ENCODE measurements at regions not wholly inside any gene's neighbourhood (a gene's known extent, or its start where the extent isn't known, plus 50 kb on each side); places are given as distances from the start of the nearest gene placed in this dataset.
"Not testable (repeated sequence)": the region's sequence is repeated elsewhere in the genome, so short reads cannot be mapped to it uniquely, and the experiment has no call there.

DNA sequence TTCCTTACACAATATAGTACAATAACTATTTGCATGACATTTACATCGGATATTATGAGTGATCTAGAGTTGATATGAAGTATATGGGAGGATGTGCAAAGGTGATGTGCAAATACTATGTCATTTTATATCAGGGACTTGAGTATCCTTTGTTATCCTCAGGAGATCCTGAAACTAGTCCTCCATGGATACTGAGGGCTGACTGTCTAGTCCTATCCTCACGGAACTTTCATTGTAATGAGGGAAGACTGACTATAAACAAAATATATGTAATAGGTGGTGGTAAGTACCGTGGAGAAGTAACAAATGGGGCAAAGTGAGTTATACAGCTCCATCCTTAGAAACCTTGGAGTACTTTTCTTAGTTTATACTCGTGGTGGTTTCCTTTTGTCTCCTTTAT lies 1373.1 kb downstream of the CDH12 start:
- TF ChIP-seq, protein P1, sequence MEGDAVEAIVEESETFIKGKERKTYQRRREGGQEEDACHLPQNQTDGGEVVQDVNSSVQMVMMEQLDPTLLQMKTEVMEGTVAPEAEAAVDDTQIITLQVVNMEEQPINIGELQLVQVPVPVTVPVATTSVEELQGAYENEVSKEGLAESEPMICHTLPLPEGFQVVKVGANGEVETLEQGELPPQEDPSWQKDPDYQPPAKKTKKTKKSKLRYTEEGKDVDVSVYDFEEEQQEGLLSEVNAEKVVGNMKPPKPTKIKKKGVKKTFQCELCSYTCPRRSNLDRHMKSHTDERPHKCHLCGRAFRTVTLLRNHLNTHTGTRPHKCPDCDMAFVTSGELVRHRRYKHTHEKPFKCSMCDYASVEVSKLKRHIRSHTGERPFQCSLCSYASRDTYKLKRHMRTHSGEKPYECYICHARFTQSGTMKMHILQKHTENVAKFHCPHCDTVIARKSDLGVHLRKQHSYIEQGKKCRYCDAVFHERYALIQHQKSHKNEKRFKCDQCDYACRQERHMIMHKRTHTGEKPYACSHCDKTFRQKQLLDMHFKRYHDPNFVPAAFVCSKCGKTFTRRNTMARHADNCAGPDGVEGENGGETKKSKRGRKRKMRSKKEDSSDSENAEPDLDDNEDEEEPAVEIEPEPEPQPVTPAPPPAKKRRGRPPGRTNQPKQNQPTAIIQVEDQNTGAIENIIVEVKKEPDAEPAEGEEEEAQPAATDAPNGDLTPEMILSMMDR (conservative IDR thresholded peaks at IDR 0.05 in 1 of 2, IDR thresholded peaks at IDR 0.05 in 1 of 2; ENCODE audit: low read depth in 1 of 2, low read length in 2 of 2): not testable (repeated sequence)
- TF ChIP-seq EZH2 (IDR thresholded peaks at IDR 0.05; ENCODE audit: low read length, missing control alignments): not testable (repeated sequence)

Data from fibroblast of lung (primary cell).